NCI-H2081 treated with DMSO at 0.1 percent for 48 hours (cell line): ENCODE measurements at regions not wholly inside any gene's neighbourhood (a gene's known extent, or its start where the extent isn't known, plus 50 kb on each side); places are given as distances from the start of the nearest gene placed in this dataset.

Source experiments
- DNase-seq: peaks from one replicate; lab custom pipeline; 2025; lab: John Stamatoyannopoulos, UW

GRCh38 chr7:25926009-25926408 is 226.0 kb upstream of the NFE2L3 start:
- DNase-seq = no peak

GRCh38 chr7:25926451-25926850 is 225.5 kb upstream of the NFE2L3 start:
- DNase-seq = no peak

GRCh38 chr7:25926891-25927625 is 224.9 kb upstream of the NFE2L3 start:
- DNase-seq = no peak

GRCh38 chr7:25927626-25927978 is 224.4 kb upstream of the NFE2L3 start:
- DNase-seq = no peak

- no peak for DNase-seq
Observed at GRCh38 chr7:25928549-25929330, 223.3 kb upstream of the NFE2L3 start.

- DNase-seq = no peak
Observed at GRCh38 chr7:25929448-25929847, 222.6 kb upstream of the NFE2L3 start.

- DNase-seq = no peak
Observed at GRCh38 chr7:25930492-25931048, 221.4 kb upstream of the NFE2L3 start.

- no peak for DNase-seq
Observed at GRCh38 chr7:25931156-25931555, 220.8 kb upstream of the NFE2L3 start.

GRCh38 chr7:25933921-25934320 is 218.1 kb upstream of the NFE2L3 start:
- no peak for DNase-seq

GRCh38 chr7:25940086-25940906 is 211.7 kb upstream of the NFE2L3 start:
- DNase-seq = no peak

GRCh38 chr7:25944777-25945515 is 207.1 kb upstream of the NFE2L3 start:
- DNase-seq = no peak

- no peak for DNase-seq
Observed at GRCh38 chr7:25945608-25946007, 206.4 kb upstream of the NFE2L3 start.

GRCh38 chr7:25946181-25946580 is 205.8 kb upstream of the NFE2L3 start:
- no peak for DNase-seq

- DNase-seq = no peak
Observed at GRCh38 chr7:25947669-25948516, 204.1 kb upstream of the NFE2L3 start.

GRCh38 chr7:25949736-25950487 is 202.1 kb upstream of the NFE2L3 start:
- no peak for DNase-seq

- DNase-seq = peak; percentile 57
Observed at GRCh38 chr7:25950488-25951413, 201.2 kb upstream of the NFE2L3 start.

GRCh38 chr7:25951414-25952260 is 200.4 kb upstream of the NFE2L3 start:
- DNase-seq = no peak
